SKM-1 (cell line): ENCODE measurements at regions not wholly inside any gene's neighbourhood (a gene's known extent, or its start where the extent isn't known, plus 50 kb on each side); places are given as distances from the start of the nearest gene placed in this dataset.

ENCODE experiments used
- DNase-seq: peaks from one replicate; lab custom pipeline; 2025; ENCODE audit not compliant: unreplicated experiment; lab: John Stamatoyannopoulos, UW

GRCh38 chr11:80565231-80565630 lies 1124.4 kb upstream of the TENM4 start:
- no peak for DNase-seq

- DNase-seq: no peak
Measured at GRCh38 chr11:80562523-80563125, 1121.8 kb upstream of the TENM4 start.

- no peak for DNase-seq
Measured at GRCh38 chr11:80559942-80560341, 1119.1 kb upstream of the TENM4 start.

GRCh38 chr11:80553565-80553964 lies 1112.7 kb upstream of the TENM4 start:
- DNase-seq: no peak

GRCh38 chr11:80542704-80543103 lies 1101.9 kb upstream of the TENM4 start:
- DNase-seq: no peak

GRCh38 chr11:80538040-80538439 lies 1097.2 kb upstream of the TENM4 start:
- no peak for DNase-seq

- DNase-seq: no peak
Measured at GRCh38 chr11:80533463-80533862, 1092.6 kb upstream of the TENM4 start.

GRCh38 chr11:80532633-80533232 lies 1091.9 kb upstream of the TENM4 start:
- DNase-seq: no peak

- no peak for DNase-seq
Measured at GRCh38 chr11:80529726-80530125, 1088.9 kb upstream of the TENM4 start.

- DNase-seq: no peak
Measured at GRCh38 chr11:80525663-80526405, 1085.0 kb upstream of the TENM4 start.

GRCh38 chr11:80524349-80524748 lies 1083.5 kb upstream of the TENM4 start:
- DNase-seq: no peak

GRCh38 chr11:80523057-80523456 lies 1082.2 kb upstream of the TENM4 start:
- DNase-seq: no peak

- no peak for DNase-seq
Measured at GRCh38 chr11:80521592-80521991, 1080.8 kb upstream of the TENM4 start.

- no peak for DNase-seq
Measured at GRCh38 chr11:80520507-80520887, 1079.7 kb upstream of the TENM4 start.

GRCh38 chr11:80519596-80520506 lies 1079.0 kb upstream of the TENM4 start:
- no peak for DNase-seq

GRCh38 chr11:80517701-80518100 lies 1076.9 kb upstream of the TENM4 start:
- DNase-seq: no peak

- no peak for DNase-seq
Measured at GRCh38 chr11:80515097-80515496, 1074.3 kb upstream of the TENM4 start.

- DNase-seq: no peak
Measured at GRCh38 chr11:80512491-80512890, 1071.7 kb upstream of the TENM4 start.

- no peak for DNase-seq
Measured at GRCh38 chr11:80505771-80506170, 1064.9 kb upstream of the TENM4 start.

- no peak for DNase-seq
Measured at GRCh38 chr11:80503990-80504389, 1063.2 kb upstream of the TENM4 start.

GRCh38 chr11:80502511-80502910 lies 1061.7 kb upstream of the TENM4 start:
- no peak for DNase-seq
